Cardiac septum (tissue), 1 donor: ENCODE measurements at regions not wholly inside any gene's neighbourhood (a gene's known extent, or its start where the extent isn't known, plus 50 kb on each side); places are given as distances from the start of the nearest gene placed in this dataset.

Experiments used
- DNase-seq: peaks from one replicate; pipeline ENCODE4 v3.0.0-alpha.2; 2020; ENCODE audit warnings: low spot score
- intact Hi-C: fragments of 100-400 bp; cut with DNase I; formaldehyde crosslinking; loops from one replicate; pipeline ENCODE4 v1.14.0; 2022
- donor health status: DM: no; HTN: no; CAD: no.

DNA sequence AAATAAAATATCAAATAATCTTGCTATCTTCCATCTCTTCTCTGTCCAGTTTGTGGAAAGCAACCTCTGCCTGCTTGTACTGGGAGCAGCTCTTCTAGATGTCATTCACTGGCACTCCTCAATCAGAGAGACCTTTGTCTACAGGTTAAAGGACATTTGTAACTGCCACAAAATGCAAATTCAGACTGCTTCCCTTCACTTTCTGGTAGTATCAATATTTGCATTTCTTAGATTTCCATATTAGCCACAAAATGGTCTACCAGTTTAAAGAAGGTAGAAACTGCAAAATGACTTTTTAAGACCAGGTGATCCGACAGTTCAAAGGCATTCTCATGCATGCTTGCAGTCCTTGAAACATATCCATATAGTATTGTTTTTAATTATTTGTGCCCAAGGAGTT is 51.7 kb upstream of the RCN1 start:
- intact Hi-C loops = no loop called here
- no peak for DNase-seq

DNA sequence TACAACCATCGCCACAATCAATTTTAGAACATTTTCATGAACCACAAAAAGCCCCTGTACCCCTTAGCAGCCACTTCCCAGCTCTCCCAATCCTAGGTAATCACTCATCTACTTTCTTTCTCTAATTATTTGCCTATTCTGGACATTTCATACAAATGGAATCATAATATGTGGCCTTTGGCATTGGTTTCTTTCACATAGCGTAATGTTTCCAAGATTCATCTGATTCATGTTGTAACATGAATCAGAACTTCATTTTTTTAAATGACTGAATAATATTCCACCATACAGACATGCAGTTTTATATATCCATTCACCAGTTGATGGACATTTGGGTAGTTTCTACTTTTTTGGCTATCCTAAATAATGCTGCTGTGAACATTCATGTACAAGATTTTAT is 56.2 kb upstream of the RCN1 start:
- intact Hi-C loops = no loop called here
- DNase-seq = no peak

DNA sequence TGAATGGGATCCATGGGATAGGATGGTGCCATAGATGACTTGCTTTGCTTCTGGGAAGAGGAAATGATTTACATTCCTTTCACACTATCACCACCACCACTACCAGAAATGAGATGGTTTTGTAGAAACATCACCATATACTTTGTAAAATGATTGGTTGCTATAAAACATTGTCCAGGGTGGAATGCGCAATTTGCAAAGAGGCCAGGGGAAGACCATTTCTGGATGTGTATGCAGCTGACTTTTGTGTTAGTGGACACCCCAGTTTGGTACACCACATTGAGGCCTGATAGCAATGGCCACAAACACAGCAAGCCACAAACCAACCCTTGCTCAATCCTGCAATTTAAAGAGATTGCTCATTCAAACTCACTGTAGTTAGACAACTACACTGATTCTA is 56.7 kb upstream of the RCN1 start:
- intact Hi-C loops = no loop called here
- DNase-seq = no peak

DNA sequence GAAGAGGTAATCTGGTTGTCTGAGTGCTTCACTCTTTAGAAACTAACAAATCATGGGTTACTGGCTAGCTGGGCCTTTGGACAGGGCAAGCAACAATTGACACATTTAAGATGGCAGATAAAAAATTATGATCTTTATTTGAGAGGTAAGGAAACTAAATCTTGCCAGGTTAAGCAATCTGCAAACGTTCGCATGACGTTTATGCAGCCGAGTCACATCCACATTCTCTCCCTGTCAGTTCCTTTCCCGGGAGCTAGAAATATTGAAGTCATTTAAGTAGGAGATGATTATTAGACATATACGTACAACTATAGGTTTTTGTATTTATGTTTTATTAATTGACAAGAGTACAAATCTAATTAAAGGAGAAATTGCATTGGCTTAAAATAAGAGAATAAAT is 57.4 kb upstream of the RCN1 start:
- intact Hi-C loops = no loop called here
- DNase-seq = no peak

DNA sequence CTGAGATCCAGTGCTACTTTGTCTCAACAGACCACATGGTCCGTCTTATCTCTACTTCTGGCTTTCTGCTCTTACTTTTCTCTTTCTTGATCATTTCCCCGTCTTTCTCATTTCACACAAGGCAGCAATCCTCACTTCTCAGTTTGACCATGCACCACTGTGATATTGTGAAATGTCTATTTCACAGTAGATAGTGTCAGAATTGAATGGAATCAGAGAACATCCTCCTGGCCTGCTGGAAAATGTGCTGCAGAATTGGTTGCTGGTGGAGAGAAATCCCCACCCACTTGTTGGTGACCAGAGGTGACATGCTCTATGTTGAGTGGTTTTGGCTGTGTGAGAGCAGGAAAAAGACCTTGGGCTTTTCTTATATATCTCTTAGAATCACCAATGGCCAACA is 57.8 kb upstream of the RCN1 start:
- intact Hi-C loops = no loop called here

DNA sequence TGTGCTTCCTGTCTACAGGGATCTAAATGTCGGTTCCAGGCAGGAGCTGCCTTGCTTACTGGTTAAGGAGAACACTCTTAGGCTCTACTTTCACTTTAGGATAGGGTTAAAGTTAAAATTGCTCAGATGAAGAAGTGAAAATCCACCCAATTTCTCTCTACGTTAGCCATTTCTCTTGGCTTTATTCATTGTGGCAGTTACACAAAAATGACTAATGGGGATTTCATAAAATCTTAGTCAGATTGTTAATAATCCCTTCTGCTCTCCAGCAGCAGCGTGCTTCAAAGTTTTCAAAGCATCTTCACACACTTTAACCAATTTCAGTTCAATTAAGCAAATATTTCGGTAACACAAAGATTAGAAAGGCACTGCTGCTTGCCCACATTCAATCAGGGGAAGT is 58.4 kb upstream of the RCN1 start:
- intact Hi-C loops = no loop called here
- DNase-seq = no peak

More for the DNA sequence above, 57.8 kb upstream of the RCN1 start:
- no peak for DNase-seq

DNA sequence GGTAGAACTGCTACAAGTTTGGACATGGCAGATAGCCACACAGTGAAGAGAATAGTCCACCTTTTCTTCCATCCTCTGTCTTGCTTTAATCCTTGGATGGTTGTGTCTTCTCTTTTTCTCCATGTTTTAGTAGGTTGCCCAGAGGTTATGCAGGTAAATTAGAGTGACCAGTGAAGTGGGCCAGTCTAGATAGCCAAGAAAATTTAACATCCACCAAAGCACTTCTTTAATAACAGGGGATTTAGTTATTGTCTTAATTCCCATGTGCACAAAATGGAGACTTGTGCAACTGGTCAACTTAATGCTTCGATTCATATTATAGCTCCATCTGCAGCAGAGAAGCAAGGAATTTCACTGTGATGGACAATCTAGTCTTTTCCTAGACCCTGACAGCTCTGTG is 58.8 kb upstream of the RCN1 start:
- intact Hi-C loops = no loop called here
- no peak for DNase-seq

DNA sequence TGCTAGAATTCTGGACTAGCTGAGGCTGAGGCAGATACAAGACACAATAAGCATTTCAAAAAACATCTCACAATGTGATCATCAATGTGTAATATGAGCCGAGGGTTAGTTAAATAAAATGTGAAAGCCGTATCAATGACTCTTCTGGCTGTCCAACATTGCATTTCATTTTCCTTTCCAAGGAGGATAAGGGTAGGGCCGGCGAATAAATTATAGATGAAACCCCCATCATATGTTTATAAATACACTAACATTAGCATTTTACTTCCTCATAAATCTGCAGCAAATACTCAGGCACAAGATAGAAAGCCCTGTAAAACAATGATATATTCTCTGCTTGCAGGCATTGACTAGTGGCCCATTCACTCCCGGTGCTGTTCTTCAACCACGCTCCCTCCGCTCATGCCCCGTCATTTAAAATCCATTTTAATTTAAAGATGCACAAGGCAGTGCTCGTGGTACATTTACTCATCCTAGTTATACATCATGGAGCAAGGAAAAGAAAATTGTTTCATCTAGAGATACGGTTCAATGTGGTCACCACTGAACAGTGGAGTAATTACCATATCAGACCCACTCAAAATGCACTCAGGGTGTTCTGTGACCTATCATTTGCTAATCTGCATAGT is 59.9 kb upstream of the RCN1 start:
- intact Hi-C loops = no loop called here
- DNase-seq = no peak

DNA sequence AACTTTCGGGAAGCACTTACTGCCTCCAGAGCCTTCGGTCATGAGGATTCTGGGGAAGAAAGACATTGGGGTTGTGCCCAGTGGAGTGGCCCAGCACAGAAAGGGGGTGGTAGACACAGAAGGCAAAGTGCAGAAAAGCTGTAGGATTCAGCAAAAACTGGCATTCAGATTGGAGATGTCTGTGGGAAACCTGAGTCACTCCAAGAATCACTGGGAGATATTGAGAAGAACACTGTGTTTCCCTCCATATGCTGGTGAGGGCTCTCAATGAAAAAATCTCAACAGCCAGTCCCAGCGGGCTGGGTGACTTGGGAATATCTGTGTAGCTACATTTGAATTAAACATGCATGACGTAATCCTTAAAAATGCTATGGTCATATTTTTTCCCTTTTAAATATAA is 61.2 kb upstream of the RCN1 start:
- intact Hi-C loops = no loop called here
- no peak for DNase-seq

DNA sequence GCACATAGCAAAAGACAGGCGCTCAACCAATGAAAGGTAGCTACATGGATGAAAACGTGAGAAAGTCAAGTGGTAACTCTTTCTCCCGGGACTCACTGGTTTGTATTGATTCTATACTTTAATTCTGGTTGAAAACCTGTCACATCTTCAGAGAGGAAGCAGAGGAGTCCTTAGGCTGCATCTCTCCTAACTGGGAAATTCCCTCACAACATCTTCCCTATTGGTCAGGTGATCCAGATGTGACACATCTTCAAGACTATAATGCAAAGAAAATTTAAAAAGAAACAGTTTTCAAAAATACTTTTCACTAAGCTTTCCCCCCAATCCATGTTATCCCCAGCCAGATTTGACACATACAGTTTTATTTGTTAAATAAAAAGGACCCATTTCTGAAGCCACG is 62.7 kb upstream of the RCN1 start:
- no peak for DNase-seq
- intact Hi-C loops = no loop called here

DNA sequence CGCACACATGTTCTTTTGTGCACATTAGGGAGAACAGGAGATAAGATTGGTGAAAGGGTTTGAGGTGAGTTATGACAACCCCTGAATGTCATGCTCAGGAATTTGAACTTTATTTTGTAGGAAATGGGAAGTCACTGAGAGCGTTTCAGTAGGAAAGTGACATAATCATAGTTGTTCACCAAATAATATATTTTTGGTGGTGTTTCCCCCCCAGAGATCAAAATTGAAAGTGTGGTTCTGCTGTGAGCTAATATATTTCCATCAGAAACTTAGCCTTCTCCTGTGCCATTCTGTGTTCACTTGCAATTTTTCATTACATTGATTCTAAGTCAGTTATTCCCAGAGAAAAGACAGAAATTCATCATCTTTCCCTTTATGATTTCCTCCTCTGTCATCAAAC is 64.1 kb upstream of the RCN1 start:
- DNase-seq = no peak
- intact Hi-C loops = no loop called here

DNA sequence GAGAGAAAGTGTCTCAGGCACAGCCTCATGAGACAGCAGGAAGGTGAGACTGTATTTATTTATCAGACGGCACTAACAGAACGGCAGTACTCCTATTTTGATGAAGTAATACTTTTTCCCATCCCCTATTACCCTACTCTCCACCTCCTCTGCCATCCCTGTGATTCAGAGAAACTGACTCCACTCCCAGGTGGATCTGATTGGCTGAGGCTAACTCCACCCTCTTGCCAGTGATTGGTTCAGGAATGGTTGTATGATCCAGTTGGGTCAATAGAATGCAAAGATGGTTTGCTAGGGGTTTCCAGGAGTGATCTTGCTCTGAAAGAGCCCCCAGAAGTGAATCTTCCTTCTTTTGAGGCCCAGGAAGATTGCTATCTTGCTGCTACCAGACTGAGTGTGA is 65.9 kb upstream of the RCN1 start:
- intact Hi-C loops = no loop called here
- DNase-seq = no peak

DNA sequence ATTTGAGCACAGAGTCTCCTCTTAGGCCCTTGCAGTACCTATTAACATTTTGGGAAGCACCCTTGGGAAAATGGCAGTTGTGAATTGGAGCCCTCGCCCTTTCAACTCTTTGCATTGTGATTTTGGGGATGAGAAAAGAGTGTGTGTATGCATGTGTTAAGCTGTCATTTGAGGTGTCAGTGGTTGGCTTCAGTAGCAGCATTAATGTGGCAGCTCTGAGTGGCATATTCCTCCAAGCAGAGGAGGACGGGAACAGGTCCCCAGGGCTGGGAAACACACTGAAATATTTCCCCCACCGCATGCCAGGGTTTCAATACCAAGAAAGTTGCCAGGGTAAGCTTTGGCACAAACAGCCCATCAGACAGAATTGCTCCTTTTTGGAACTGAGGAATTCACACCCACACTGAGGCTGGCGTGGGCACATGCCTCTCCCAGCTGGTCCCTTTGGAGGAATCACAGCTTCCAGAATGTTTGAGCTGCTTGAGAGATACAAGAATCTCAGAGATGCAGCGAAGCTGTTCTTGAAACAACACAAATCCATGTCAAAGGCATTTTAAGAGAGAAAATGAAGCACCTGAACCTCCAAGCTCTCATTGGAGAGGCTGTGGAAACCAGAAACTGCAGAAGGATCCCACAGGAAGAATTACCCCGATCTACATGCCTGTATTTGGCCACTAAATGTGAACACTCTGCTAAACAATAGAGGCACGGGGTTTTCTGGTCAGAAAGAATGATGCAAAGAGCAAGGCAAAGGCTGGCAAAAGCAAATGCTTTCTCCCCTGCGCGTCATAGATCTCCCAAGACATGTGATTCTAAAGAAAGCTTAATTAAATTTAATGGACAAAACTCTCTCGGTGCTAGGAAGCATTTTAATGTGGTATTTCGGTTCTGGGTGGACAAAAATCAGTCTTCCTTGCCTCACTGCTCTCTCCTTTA is 67.2 kb upstream of the RCN1 start:
- intact Hi-C loops = no loop called here
- no peak for DNase-seq

DNA sequence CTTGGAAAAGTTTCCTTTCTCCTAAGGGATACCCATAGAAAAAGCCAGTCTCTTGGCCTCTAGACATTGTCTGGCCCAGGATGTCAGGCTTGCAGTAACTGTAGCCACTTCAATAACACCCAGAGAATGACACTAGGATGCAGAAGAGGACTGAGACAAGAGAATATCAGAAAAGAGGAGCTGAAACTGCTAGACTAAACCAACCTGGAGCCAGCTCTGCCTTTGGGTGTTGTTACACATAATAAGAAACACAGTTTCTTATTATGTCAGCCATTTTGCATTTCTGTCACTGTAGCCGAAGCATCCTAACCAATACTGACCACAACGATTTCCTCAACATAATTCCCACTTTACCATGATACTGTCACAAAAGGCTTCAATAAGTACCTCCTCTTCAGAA is 72.2 kb upstream of the RCN1 start:
- DNase-seq = no peak
- intact Hi-C loops = no loop called here

DNA sequence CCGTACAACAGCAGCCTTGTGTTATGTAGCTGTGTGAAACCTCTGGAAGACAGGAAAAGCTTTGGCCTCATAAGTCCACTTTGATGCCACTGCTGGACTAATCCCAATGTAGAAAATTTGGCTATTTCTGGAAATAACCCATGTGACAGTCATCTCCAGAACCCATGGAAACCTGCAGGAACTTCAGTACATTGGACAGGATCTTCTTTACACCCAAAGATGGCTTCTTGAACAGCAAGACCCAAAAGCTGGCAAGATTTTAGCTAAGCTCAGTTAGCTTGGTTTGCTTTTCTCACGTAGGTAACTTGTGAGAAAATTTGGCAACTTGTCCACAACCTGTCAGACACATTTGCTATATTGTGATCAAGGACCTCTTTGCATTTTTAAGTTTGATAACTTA is 74.8 kb upstream of the RCN1 start:
- DNase-seq = no peak
- intact Hi-C loops = no loop called here

DNA sequence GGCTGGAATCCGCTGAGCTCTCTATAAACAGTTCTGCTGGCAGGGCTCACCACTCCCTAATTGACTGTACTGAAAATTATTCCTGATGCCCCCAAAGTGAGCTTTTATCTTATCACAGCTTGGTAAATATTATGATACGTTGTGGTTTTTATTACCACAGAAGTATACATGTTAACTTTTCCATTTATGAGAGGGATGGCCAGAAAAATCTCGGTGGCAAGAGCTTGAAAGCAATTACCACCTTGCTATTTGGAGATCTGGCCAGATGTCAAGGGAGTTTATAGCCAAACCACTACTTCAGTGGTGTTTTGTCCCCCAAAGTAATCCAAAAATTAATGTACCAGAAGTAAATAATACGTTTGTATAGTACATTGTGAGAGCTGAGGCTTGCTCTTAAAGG is 75.4 kb upstream of the RCN1 start:
- intact Hi-C loops = no loop called here
- no peak for DNase-seq

DNA sequence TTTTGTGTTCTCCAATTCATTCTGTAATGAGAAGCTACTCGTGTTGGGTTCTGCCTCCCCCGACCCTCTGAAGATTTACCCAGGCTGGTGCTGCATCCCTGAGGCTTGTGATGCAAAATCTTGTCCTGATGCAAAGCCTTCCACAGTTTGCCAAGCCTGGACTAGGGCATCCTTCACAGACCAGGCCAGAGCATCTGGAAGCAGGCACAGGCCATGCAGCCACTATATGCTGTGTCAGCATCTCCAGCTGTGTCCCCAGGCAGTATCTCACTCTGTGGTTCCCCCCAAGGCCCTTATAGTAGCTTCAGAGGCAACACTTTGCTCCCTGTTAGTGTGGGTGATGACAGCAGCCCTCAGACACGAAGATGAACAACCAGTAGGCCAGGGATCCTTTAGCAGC is 77.3 kb upstream of the RCN1 start:
- intact Hi-C loops = no loop called here
- no peak for DNase-seq

DNA sequence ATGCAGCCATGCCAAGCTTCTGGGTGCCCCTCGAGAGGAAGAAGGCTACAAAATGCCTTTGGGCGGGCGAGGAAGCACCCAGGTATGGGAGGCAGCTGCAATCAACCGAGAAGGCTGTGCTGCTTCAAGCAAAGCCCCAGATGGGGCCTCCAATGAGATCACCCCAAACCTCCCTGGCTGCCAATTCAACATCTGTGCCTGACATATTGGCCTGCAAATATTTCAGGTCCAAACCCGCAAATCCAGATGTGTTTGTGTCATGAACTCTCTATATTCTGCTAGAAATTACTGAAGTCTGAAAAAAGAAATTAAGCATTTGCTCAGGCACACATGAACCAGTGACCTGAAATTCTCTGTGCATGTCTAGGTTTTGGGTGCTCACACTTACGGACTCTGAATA is 78.8 kb upstream of the RCN1 start:
- intact Hi-C loops = no loop called here
- no peak for DNase-seq

DNA sequence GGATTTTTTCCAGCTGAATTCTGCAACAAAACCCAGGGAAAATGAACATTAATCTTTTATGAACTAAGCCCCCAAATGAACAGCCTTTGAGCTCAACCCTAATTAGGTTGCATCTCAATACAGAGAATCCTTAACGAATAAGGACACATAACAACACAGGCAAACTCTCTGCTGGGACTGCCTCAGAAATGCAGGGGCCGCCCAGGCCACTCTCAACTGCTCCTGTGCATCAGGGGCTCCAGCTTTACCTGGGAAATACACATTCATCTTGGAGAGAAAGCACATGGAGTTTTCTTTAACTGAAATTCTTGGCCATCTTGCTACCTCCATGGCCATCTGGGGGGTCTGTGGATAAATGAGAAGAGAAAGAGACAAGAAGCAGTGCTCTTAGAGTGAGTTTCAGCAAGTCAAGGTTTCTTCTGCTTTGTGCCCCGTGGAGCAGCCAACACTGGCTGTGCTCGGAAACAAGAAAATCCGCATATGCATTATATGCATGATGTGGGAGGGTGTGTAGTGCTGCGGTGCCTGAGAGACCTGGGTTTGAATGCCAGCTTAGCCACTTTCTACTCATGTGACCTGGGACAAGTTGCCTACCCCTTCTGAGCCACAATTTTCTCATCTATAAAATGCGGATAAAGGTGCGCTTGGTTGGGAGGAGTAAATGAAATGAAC is 81.9 kb upstream of the RCN1 start:
- intact Hi-C loops = no loop called here
- DNase-seq = no peak

DNA sequence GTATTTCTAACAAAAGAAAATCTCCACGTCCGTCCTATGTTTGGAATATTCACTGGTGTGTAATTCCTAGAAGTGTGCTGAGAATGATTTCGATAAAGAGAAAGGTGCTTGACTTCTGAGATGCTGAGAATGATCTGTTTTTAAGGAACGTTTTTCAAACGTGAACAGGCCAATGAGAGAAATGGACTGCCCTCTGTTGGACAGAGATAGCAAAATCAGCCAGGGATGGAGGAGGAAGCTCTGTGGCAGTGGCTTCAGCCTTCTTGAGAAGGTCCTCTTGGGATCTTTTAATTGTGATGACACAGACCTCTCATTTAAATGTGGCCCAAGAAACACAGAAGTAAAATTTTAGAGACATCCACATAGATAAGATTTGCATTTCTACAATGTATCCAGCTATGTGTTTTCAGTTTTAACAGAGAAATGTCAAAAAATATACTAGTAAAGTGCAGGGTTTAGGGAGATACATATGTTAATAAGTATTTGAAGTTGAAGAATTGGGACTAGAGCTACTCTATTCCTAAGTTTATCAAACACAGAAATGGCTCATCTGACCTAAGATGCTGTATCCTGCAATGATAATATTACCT is 84.0 kb upstream of the RCN1 start:
- intact Hi-C loops = no loop called here

More for the DNA sequence above, 84.0 kb upstream of the RCN1 start:
- no peak for DNase-seq
